Body of pancreas (tissue), 4 donors: ENCODE measurements at regions not wholly inside any gene's neighbourhood (a gene's known extent, or its start where the extent isn't known, plus 50 kb on each side); places are given as distances from the start of the nearest gene placed in this dataset.

ENCODE experiments used
- ATAC-seq: fragments of 150-250 bp; one replicate; pipeline ENCODE4 v1.9.1; 2016
- DNase-seq, 4 donors: peaks; one replicate each; pipeline ENCODE4 v3.0.0-alpha.2; 2019
- H3K27ac ChIP-seq, 4 donors: fragments of 200-600 bp; sonication (generic); 1 replicate in 3 of 4; 2 replicates in 1 of 4; pipeline versions ENCODE4 v1.5.1 to v1.6.1; 2016 to 2019; ENCODE audit warnings: mild to moderate bottlenecking in 1 of 4, mixed read lengths in 1 of 4, moderate library complexity in 1 of 4
- H3K27me3 ChIP-seq, 2 donors: fragments of 200-600 bp; sonication (generic); one replicate each; pipeline ENCODE4 v1.6.0; 2016; ENCODE audit warnings: mild to moderate bottlenecking in 1 of 2
- H3K36me3 ChIP-seq, 2 donors: fragments of 200-600 bp; sonication (generic); replicated peaks in 1 of 2; 2 replicates each; pipeline ENCODE4 v1.5.1; 2016; ENCODE audit warnings: low read depth in 2 of 2; ENCODE audit not compliant: insufficient read depth in 1 of 2
- H3K4me1 ChIP-seq: fragments of 200-600 bp; sonication (generic); one replicate; pipeline ENCODE4 v1.6.0; 2016
- H3K4me3 ChIP-seq, 2 donors: fragments of 200-600 bp; sonication (generic); 1 replicate in 1 of 2; 2 replicates in 1 of 2; pipeline ENCODE4 v1.5.1; 2016 to 2019
- H3K9me3 ChIP-seq, 3 donors: fragments of 200-600 bp; sonication (generic); 1 replicate in 2 of 3; 2 replicates in 1 of 3; pipeline ENCODE4 v1.5.1; 2016
- POLR2A ChIP-seq, 3 donors: fragments of 450-650 bp; IDR thresholded peaks; one replicate each; pipeline ENCODE4 v1.6.1; 2016; ENCODE audit warnings: antibody characterized with exemption in 3 of 3, mild to moderate bottlenecking in 2 of 3
- WGBS, 2 donors: methylation state at CpG; one replicate each; pipeline ENCODE4 v1.1.5; 2017; 5-methylcytosine and 5-hydroxymethylcytosine counted together
- intact Hi-C: fragments of 100-400 bp; cut with DNase I; formaldehyde crosslinking; loops from one replicate; pipeline ENCODE4 v1.15.1; 2023
- TF ChIP-seq, protein P1 (sequence below), 7 experiments: fragments of 450-650 bp in 4 of 7; fragments of 200-600 bp in 3 of 7; sonication (generic) in 3 of 7; IDR thresholded peaks; one replicate each; pipeline ENCODE4 v1.5.1; 2016 to 2019; ENCODE audit warnings: antibody characterized with exemption in 7 of 7

GRCh38 chr5:3987867-3988266 lies 392.2 kb downstream of the IRX1 start:
- Histone ChIP-seq H3K4me1 (no peaks in the 10 kb centered on the region), H3K36me3 (no peaks in the 10 kb centered on the region), H3K9me3 (peaks cover 0 to 3% (median 3%) of the 10 kb centered on the region in 3 donors), H3K27ac (no peak overlapping the region), H3K4me3 (no peak overlapping the region), H3K27me3 (no peaks in the 10 kb centered on the region)
- no peak for ATAC-seq
- intact Hi-C loops = no loop called here
- 57 to 58% methylated on average over 4 of the region's 4 CpGs for WGBS, 2 donors
- no peak for DNase-seq
- TF ChIP-seq, protein P1, sequence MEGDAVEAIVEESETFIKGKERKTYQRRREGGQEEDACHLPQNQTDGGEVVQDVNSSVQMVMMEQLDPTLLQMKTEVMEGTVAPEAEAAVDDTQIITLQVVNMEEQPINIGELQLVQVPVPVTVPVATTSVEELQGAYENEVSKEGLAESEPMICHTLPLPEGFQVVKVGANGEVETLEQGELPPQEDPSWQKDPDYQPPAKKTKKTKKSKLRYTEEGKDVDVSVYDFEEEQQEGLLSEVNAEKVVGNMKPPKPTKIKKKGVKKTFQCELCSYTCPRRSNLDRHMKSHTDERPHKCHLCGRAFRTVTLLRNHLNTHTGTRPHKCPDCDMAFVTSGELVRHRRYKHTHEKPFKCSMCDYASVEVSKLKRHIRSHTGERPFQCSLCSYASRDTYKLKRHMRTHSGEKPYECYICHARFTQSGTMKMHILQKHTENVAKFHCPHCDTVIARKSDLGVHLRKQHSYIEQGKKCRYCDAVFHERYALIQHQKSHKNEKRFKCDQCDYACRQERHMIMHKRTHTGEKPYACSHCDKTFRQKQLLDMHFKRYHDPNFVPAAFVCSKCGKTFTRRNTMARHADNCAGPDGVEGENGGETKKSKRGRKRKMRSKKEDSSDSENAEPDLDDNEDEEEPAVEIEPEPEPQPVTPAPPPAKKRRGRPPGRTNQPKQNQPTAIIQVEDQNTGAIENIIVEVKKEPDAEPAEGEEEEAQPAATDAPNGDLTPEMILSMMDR (IDR thresholded peaks at IDR 0.05) = no peak
- TF ChIP-seq POLR2A (IDR thresholded peaks at IDR 0.05) = no peak

GRCh38 chr5:3993856-3994473 lies 398.3 kb downstream of the IRX1 start:
- 67 to 77% methylated on average over 14 of the region's 14 CpGs for WGBS, 2 donors
- no peaks in the 10 kb centered on the region for H3K4me1 ChIP-seq
- H3K9me3 ChIP-seq = peaks cover 0 to 3% (median 3%) of the 10 kb centered on the region in 3 donors
- intact Hi-C loops = no loop called here
- ATAC-seq = no peak
- H3K4me3 ChIP-seq = no peak overlapping the region
- no peaks in the 10 kb centered on the region for H3K27me3 ChIP-seq
- H3K27ac ChIP-seq = no peak overlapping the region
- TF ChIP-seq, protein P1 (IDR thresholded peaks at IDR 0.05) = no peak
- no peak for TF ChIP-seq POLR2A (IDR thresholded peaks at IDR 0.05)
- DNase-seq = no peak
- H3K36me3 ChIP-seq = no peaks in the 10 kb centered on the region

- intact Hi-C loops = no loop called here
- Histone ChIP-seq H3K9me3 (peaks cover 0 to 3% (median 3%) of the 10 kb centered on the region in 3 donors), H3K36me3 (no peaks in the 10 kb centered on the region), H3K27me3 (no peaks in the 10 kb centered on the region), H3K4me1 (no peaks in the 10 kb centered on the region), H3K4me3 (no peak overlapping the region), H3K27ac (no peak overlapping the region)
- DNase-seq (no peak), ATAC-seq (no peak)
- TF ChIP-seq, protein P1 (IDR thresholded peaks at IDR 0.05) = no peak
- no peak for TF ChIP-seq POLR2A (IDR thresholded peaks at IDR 0.05)
These were observed 399.0 kb downstream of the IRX1 start for GRCh38 chr5:3994628-3995027.

- no peaks in the 10 kb centered on the region for H3K27me3 ChIP-seq
- intact Hi-C loops = no loop called here
- no peak for ATAC-seq
- H3K9me3 ChIP-seq = peaks cover 0 to 3% (median 3%) of the 10 kb centered on the region in 3 donors
- TF ChIP-seq POLR2A (IDR thresholded peaks at IDR 0.05) = no peak
- TF ChIP-seq, protein P1 (IDR thresholded peaks at IDR 0.05) = no peak
- no peak overlapping the region for H3K27ac ChIP-seq
- DNase-seq = no peak
- no peaks in the 10 kb centered on the region for H3K36me3 ChIP-seq
- H3K4me1 ChIP-seq = no peaks in the 10 kb centered on the region
- WGBS, 2 donors = 12 to 13% methylated on average over 8 of the region's 8 CpGs
- no peak overlapping the region for H3K4me3 ChIP-seq
These were observed 400.5 kb downstream of the IRX1 start for GRCh38 chr5:3995954-3996619.
